ENCODE measurements at regions not wholly inside any gene's neighbourhood (a gene's known extent, or its start where the extent isn't known, plus 50 kb on each side); places are given as distances from the start of the nearest gene placed in this dataset.

GRCh38 chr15:93722165-93722564 is 509.2 kb upstream of the MCTP2 start:
- no peak for DNase-seq (ENCODE audit: low read depth, low spot score)
- TF ChIP-seq EZH2 (IDR thresholded peaks at IDR 0.05) (no peak), FOXP2 (optimal IDR thresholded peaks at IDR 0.05; ENCODE audit: control extremely low read depth, extremely low read length, insufficient read depth) (no peak), POLR2AphosphoS5 (IDR thresholded peaks at IDR 0.05; ENCODE audit: borderline replicate concordance, low read depth, low read length) (no peak)
- Histone ChIP-seq H3K36me3 (ENCODE audit: insufficient read depth, low read length) (no peaks in the 10 kb centered on the region), H3K9ac (ENCODE audit: insufficient read length) (no peak overlapping the region), H3K9me3 (ENCODE audit: low read depth, low read length) (no peaks in the 10 kb centered on the region), H3K4me3 (no peak overlapping the region), H3K27ac (no peak overlapping the region)

- H3K27ac ChIP-seq, result no peak overlapping the region
- H3K4me3 ChIP-seq, result no peak overlapping the region
- DNase-seq (ENCODE audit: low read depth, low spot score), result no peak
- H3K9me3 ChIP-seq (ENCODE audit: low read depth, low read length), result no peaks in the 10 kb centered on the region
- H3K9ac ChIP-seq (ENCODE audit: insufficient read length), result no peak overlapping the region
- TF ChIP-seq EZH2 (IDR thresholded peaks at IDR 0.05), result no peak
- no peak for TF ChIP-seq POLR2AphosphoS5 (IDR thresholded peaks at IDR 0.05; ENCODE audit: borderline replicate concordance, low read depth, low read length)
- no peak for TF ChIP-seq FOXP2 (optimal IDR thresholded peaks at IDR 0.05; ENCODE audit: control extremely low read depth, extremely low read length, insufficient read depth)
- no peaks in the 10 kb centered on the region for H3K36me3 ChIP-seq (ENCODE audit: insufficient read depth, low read length)
Observed at GRCh38 chr15:93720607-93721006, 510.8 kb upstream of the MCTP2 start.

GRCh38 chr15:93719921-93720351 is 511.4 kb upstream of the MCTP2 start:
- Histone ChIP-seq H3K27ac (no peak overlapping the region), H3K9me3 (ENCODE audit: low read depth, low read length) (no peaks in the 10 kb centered on the region), H3K36me3 (ENCODE audit: insufficient read depth, low read length) (no peaks in the 10 kb centered on the region), H3K4me3 (no peak overlapping the region), H3K9ac (ENCODE audit: insufficient read length) (no peak overlapping the region)
- DNase-seq (ENCODE audit: low read depth, low spot score), result no peak
- TF ChIP-seq FOXP2 (optimal IDR thresholded peaks at IDR 0.05; ENCODE audit: control extremely low read depth, extremely low read length, insufficient read depth), result no peak
- TF ChIP-seq POLR2AphosphoS5 (IDR thresholded peaks at IDR 0.05; ENCODE audit: borderline replicate concordance, low read depth, low read length), result no peak
- TF ChIP-seq EZH2 (IDR thresholded peaks at IDR 0.05), result no peak

- no peak for DNase-seq (ENCODE audit: low read depth, low spot score)
- TF ChIP-seq POLR2AphosphoS5 (IDR thresholded peaks at IDR 0.05; ENCODE audit: borderline replicate concordance, low read depth, low read length) (no peak), EZH2 (IDR thresholded peaks at IDR 0.05) (no peak), FOXP2 (optimal IDR thresholded peaks at IDR 0.05; ENCODE audit: control extremely low read depth, extremely low read length, insufficient read depth) (no peak)
Observed at GRCh38 chr15:93716615-93717231, 514.6 kb upstream of the MCTP2 start.

GRCh38 chr15:93709708-93710107 is 521.7 kb upstream of the MCTP2 start:
- TF ChIP-seq EZH2 (IDR thresholded peaks at IDR 0.05) (no peak), POLR2AphosphoS5 (IDR thresholded peaks at IDR 0.05; ENCODE audit: borderline replicate concordance, low read depth, low read length) (no peak), FOXP2 (optimal IDR thresholded peaks at IDR 0.05; ENCODE audit: control extremely low read depth, extremely low read length, insufficient read depth) (no peak)
- DNase-seq (ENCODE audit: low read depth, low spot score), result no peak

More at GRCh38 chr15:93716615-93717231, 514.6 kb upstream of the MCTP2 start:
- no peaks in the 10 kb centered on the region for H3K9me3 ChIP-seq (ENCODE audit: low read depth, low read length)
- H3K4me3 ChIP-seq, result no peak overlapping the region
- H3K36me3 ChIP-seq (ENCODE audit: insufficient read depth, low read length), result no peaks in the 10 kb centered on the region
- H3K9ac ChIP-seq (ENCODE audit: insufficient read length), result no peak overlapping the region
- H3K27ac ChIP-seq, result no peak overlapping the region

GRCh38 chr15:93708724-93709445 is 522.5 kb upstream of the MCTP2 start:
- no peak for TF ChIP-seq EZH2 (IDR thresholded peaks at IDR 0.05)
- no peak for TF ChIP-seq POLR2AphosphoS5 (IDR thresholded peaks at IDR 0.05; ENCODE audit: borderline replicate concordance, low read depth, low read length)
- TF ChIP-seq FOXP2 (optimal IDR thresholded peaks at IDR 0.05; ENCODE audit: control extremely low read depth, extremely low read length, insufficient read depth), result no peak
- H3K9me3 ChIP-seq (ENCODE audit: low read depth, low read length), result no peaks in the 10 kb centered on the region

More at GRCh38 chr15:93709708-93710107, 521.7 kb upstream of the MCTP2 start:
- H3K9ac ChIP-seq (ENCODE audit: insufficient read length), result no peak overlapping the region
- H3K36me3 ChIP-seq (ENCODE audit: insufficient read depth, low read length), result no peaks in the 10 kb centered on the region
- H3K9me3 ChIP-seq (ENCODE audit: low read depth, low read length), result no peaks in the 10 kb centered on the region
- no peak overlapping the region for H3K4me3 ChIP-seq
- H3K27ac ChIP-seq, result no peak overlapping the region

GRCh38 chr15:93707751-93708150 is 523.6 kb upstream of the MCTP2 start:
- Histone ChIP-seq H3K9ac (ENCODE audit: insufficient read length) (no peak overlapping the region), H3K36me3 (ENCODE audit: insufficient read depth, low read length) (no peaks in the 10 kb centered on the region), H3K9me3 (ENCODE audit: low read depth, low read length) (no peaks in the 10 kb centered on the region), H3K27ac (no peak overlapping the region), H3K4me3 (no peak overlapping the region)
- TF ChIP-seq FOXP2 (optimal IDR thresholded peaks at IDR 0.05; ENCODE audit: control extremely low read depth, extremely low read length, insufficient read depth) (no peak), EZH2 (IDR thresholded peaks at IDR 0.05) (no peak), POLR2AphosphoS5 (IDR thresholded peaks at IDR 0.05; ENCODE audit: borderline replicate concordance, low read depth, low read length) (no peak)
- DNase-seq (ENCODE audit: low read depth, low spot score), result no peak

More at GRCh38 chr15:93708724-93709445, 522.5 kb upstream of the MCTP2 start:
- Histone ChIP-seq H3K27ac (no peak overlapping the region), H3K9ac (ENCODE audit: insufficient read length) (no peak overlapping the region), H3K4me3 (no peak overlapping the region), H3K36me3 (ENCODE audit: insufficient read depth, low read length) (no peaks in the 10 kb centered on the region)
- DNase-seq (ENCODE audit: low read depth, low spot score), result no peak

GRCh38 chr15:93706495-93707292 is 524.7 kb upstream of the MCTP2 start:
- no peak overlapping the region for H3K27ac ChIP-seq
- no peaks in the 10 kb centered on the region for H3K36me3 ChIP-seq (ENCODE audit: insufficient read depth, low read length)
- no peaks in the 10 kb centered on the region for H3K9me3 ChIP-seq (ENCODE audit: low read depth, low read length)
- TF ChIP-seq POLR2AphosphoS5 (IDR thresholded peaks at IDR 0.05; ENCODE audit: borderline replicate concordance, low read depth, low read length) (no peak), EZH2 (IDR thresholded peaks at IDR 0.05) (no peak), FOXP2 (optimal IDR thresholded peaks at IDR 0.05; ENCODE audit: control extremely low read depth, extremely low read length, insufficient read depth) (no peak)
- H3K9ac ChIP-seq (ENCODE audit: insufficient read length), result no peak overlapping the region
- no peak overlapping the region for H3K4me3 ChIP-seq
- DNase-seq (ENCODE audit: low read depth, low spot score), result no peak

Measured in SK-N-MC (cell line).